Bronchial epithelial cell (primary cell): ENCODE measurements at regions not wholly inside any gene's neighbourhood (a gene's known extent, or its start where the extent isn't known, plus 50 kb on each side); places are given as distances from the start of the nearest gene placed in this dataset.

Source experiments
- DNase-seq: peaks from one replicate; pipeline ENCODE4 v3.0.0-alpha.2; 2010; ENCODE audit warnings: low read depth
- FAIRE-seq: peaks from 2 replicates; lab custom pipeline; 2011; peaks lifted over from hg19 to GRCh38; lab: Jason Lieb, UNC
- H3K27me3 ChIP-seq: 2 replicates; pipeline ENCODE4 v1.5.1; 2011; ENCODE audit warnings: low read length; ENCODE audit not compliant: control insufficient read depth, insufficient read depth
- H3K36me3 ChIP-seq: 2 replicates; pipeline ENCODE4 v1.5.1; 2011; ENCODE audit warnings: low read length; ENCODE audit not compliant: control insufficient read depth, insufficient read depth
- H3K4me3 ChIP-seq: 2 replicates; pipeline ENCODE4 v1.5.1; 2011; ENCODE audit warnings: mild to moderate bottlenecking, low read depth, low read length, control low read depth
- CTCF ChIP-seq: IDR thresholded peaks from 2 replicates; pipeline ENCODE4 v1.5.1; 2011; ENCODE audit warnings: mild to moderate bottlenecking, moderate library complexity, low read length, control low read depth, inconsistent platforms; ENCODE audit not compliant: insufficient read depth, severe bottlenecking

- no peaks in the 10 kb centered on the region for H3K36me3 ChIP-seq
- no peak for TF ChIP-seq CTCF
- DNase-seq = no peak
- FAIRE-seq = no peak
- no peak overlapping the region for H3K4me3 ChIP-seq
- no peaks in the 10 kb centered on the region for H3K27me3 ChIP-seq
Measured at GRCh38 chr16:55115506-55115905, 184.8 kb downstream of the IRX5 start.

- DNase-seq (peak; percentile 37), FAIRE-seq (no peak)
- TF ChIP-seq CTCF = no peak
- no peaks in the 10 kb centered on the region for H3K27me3 ChIP-seq
- H3K36me3 ChIP-seq = no peaks in the 10 kb centered on the region
- H3K4me3 ChIP-seq = no peak overlapping the region
Measured at GRCh38 chr16:55116165-55116920, 185.7 kb downstream of the IRX5 start.

GRCh38 chr16:55118701-55119260, 188.1 kb downstream of the IRX5 start:
- no peak for TF ChIP-seq CTCF
- H3K36me3 ChIP-seq = no peaks in the 10 kb centered on the region
- DNase-seq = no peak
- no peak overlapping the region for H3K4me3 ChIP-seq
- FAIRE-seq = no peak
- H3K27me3 ChIP-seq = no peaks in the 10 kb centered on the region

- Histone ChIP-seq H3K36me3 (no peaks in the 10 kb centered on the region), H3K4me3 (no peak overlapping the region), H3K27me3 (no peaks in the 10 kb centered on the region)
- no peak for FAIRE-seq
- DNase-seq = peak; percentile 1
- TF ChIP-seq CTCF = no peak
Measured at GRCh38 chr16:55120408-55120807, 189.7 kb downstream of the IRX5 start.

GRCh38 chr16:55120826-55121225, 190.2 kb downstream of the IRX5 start:
- FAIRE-seq (no peak), DNase-seq (no peak)
- no peak for TF ChIP-seq CTCF
- Histone ChIP-seq H3K27me3 (no peaks in the 10 kb centered on the region), H3K4me3 (no peak overlapping the region), H3K36me3 (no peaks in the 10 kb centered on the region)
